Midbrain (tissue), 1 donor: ENCODE measurements at regions not wholly inside any gene's neighbourhood (a gene's known extent, or its start where the extent isn't known, plus 50 kb on each side); places are given as distances from the start of the nearest gene placed in this dataset.
"Not testable (repeated sequence)": the region's sequence is repeated elsewhere in the genome, so short reads cannot be mapped to it uniquely, and the experiment has no call there.

ENCODE experiments used
- DNase-seq: peaks from one replicate; lab custom pipeline; 2025; lab: John Stamatoyannopoulos, UW

GRCh38 chr6:53446151-53446550 is 97.4 kb upstream of the ELOVL5 start:
- no peak for DNase-seq

- DNase-seq, result no peak
Measured at GRCh38 chr6:53441761-53442160, 93.0 kb upstream of the ELOVL5 start.

GRCh38 chr6:53441035-53441493 is 92.3 kb upstream of the ELOVL5 start:
- no peak for DNase-seq

- peak; percentile 37 for DNase-seq
Measured at GRCh38 chr6:53440336-53440945, 91.7 kb upstream of the ELOVL5 start.

- DNase-seq, result peak; percentile 85
Measured at GRCh38 chr6:53439556-53439955, 90.8 kb upstream of the ELOVL5 start.

- DNase-seq, result peak; percentile 73
Measured at GRCh38 chr6:53437557-53438202, 88.9 kb upstream of the ELOVL5 start.

- no peak for DNase-seq
Measured at GRCh38 chr6:53436526-53437303, 88.0 kb upstream of the ELOVL5 start.

GRCh38 chr6:53433951-53434285 is 85.2 kb upstream of the ELOVL5 start:
- no peak for DNase-seq

GRCh38 chr6:53433261-53433950 is 84.7 kb upstream of the ELOVL5 start:
- DNase-seq, result no peak

GRCh38 chr6:53432318-53433161 is 83.8 kb upstream of the ELOVL5 start:
- no peak for DNase-seq

GRCh38 chr6:53431704-53432103 is 83.0 kb upstream of the ELOVL5 start:
- no peak for DNase-seq

GRCh38 chr6:53429401-53429800 is 80.7 kb upstream of the ELOVL5 start:
- DNase-seq, result no peak

GRCh38 chr6:53428886-53429285 is 80.1 kb upstream of the ELOVL5 start:
- no peak for DNase-seq

- no peak for DNase-seq
Measured at GRCh38 chr6:53426667-53427270, 78.0 kb upstream of the ELOVL5 start.

- DNase-seq, result no peak
Measured at GRCh38 chr6:53426117-53426516, 77.4 kb upstream of the ELOVL5 start.

GRCh38 chr6:53424976-53425718 is 76.4 kb upstream of the ELOVL5 start:
- no peak for DNase-seq

GRCh38 chr6:53424300-53424699 is 75.5 kb upstream of the ELOVL5 start:
- DNase-seq, result no peak

GRCh38 chr6:53423560-53423959 is 74.8 kb upstream of the ELOVL5 start:
- DNase-seq, result not testable (repeated sequence)

GRCh38 chr6:53419026-53419425 is 70.3 kb upstream of the ELOVL5 start:
- no peak for DNase-seq

- no peak for DNase-seq
Measured at GRCh38 chr6:53418288-53418687, 69.5 kb upstream of the ELOVL5 start.

- no peak for DNase-seq
Measured at GRCh38 chr6:53417141-53417540, 68.4 kb upstream of the ELOVL5 start.
